ENCODE measurements at regions not wholly inside any gene's neighbourhood (a gene's known extent, or its start where the extent isn't known, plus 50 kb on each side); places are given as distances from the start of the nearest gene placed in this dataset.

DNA sequence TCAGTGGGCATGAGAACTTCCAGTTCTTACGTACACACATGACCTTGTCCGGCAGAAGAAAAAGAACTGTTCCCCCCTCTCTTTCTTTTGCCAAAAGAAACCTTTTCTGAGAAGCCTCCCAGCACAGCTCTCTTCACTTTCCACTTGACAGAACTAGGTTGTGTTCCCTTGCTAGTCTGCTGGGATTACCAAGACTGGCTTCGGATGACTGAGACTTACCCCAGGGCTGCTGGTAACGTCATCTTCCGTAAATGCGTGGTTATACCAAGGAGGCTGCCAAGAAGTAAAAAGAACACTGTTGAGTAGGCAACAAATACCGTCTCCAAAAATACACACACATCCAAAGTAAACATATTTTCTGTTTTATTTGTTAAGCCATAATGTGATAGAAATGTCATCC, 908.2 kb downstream of the EFNB2 start:
- no peaks in the 10 kb centered on the region for H3K4me1 ChIP-seq (ENCODE audit: insufficient read depth, poor library complexity, severe bottlenecking)

DNA sequence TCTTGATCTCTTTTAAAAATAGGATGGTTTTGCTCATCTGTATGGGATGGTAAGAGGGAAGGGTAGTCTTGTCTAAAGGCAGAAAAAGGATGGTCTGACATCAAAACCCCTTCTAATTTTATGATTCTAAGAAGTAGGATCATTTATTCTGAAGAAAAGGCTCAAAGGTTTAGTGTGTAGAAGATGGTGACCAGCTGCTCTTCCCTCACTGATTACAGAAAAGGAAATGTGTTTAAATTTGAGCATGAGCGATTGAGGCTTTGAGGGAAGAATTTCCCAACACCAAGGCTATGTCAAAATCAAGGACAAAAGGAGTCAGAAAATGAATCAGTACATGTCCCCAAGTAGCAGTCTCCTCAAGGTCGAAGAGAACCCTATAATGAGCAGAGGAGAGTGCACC, 909.8 kb downstream of the EFNB2 start:
- no peak for DNase-seq (ENCODE audit: low spot score)
- H3K27me3 ChIP-seq (ENCODE audit: insufficient read depth, poor library complexity, severe bottlenecking), result no peaks in the 10 kb centered on the region
- ATAC-seq (ENCODE audit: low read depth), result no peak
- no peak overlapping the region for H3K4me3 ChIP-seq (ENCODE audit: severe bottlenecking)
- H3K36me3 ChIP-seq (ENCODE audit: low read depth), result no peaks in the 10 kb centered on the region
- no peaks in the 10 kb centered on the region for H3K9me3 ChIP-seq (ENCODE audit: severe bottlenecking)
- H3K4me1 ChIP-seq (ENCODE audit: insufficient read depth, poor library complexity, severe bottlenecking), result no peaks in the 10 kb centered on the region
- no peak overlapping the region for H3K27ac ChIP-seq (ENCODE audit: poor library complexity, severe bottlenecking)
- no peak for TF ChIP-seq CTCF (IDR thresholded peaks at IDR 0.05; ENCODE audit: poor library complexity, severe bottlenecking)

More for the DNA sequence above, 908.2 kb downstream of the EFNB2 start:
- Histone ChIP-seq H3K27ac (ENCODE audit: poor library complexity, severe bottlenecking) (no peak overlapping the region), H3K36me3 (ENCODE audit: low read depth) (no peaks in the 10 kb centered on the region), H3K27me3 (ENCODE audit: insufficient read depth, poor library complexity, severe bottlenecking) (no peaks in the 10 kb centered on the region), H3K9me3 (ENCODE audit: severe bottlenecking) (no peaks in the 10 kb centered on the region), H3K4me3 (ENCODE audit: severe bottlenecking) (no peak overlapping the region)
- no peak for ATAC-seq (ENCODE audit: low read depth)
- no peak for DNase-seq (ENCODE audit: low spot score)
- TF ChIP-seq CTCF (IDR thresholded peaks at IDR 0.05; ENCODE audit: poor library complexity, severe bottlenecking), result no peak

DNA sequence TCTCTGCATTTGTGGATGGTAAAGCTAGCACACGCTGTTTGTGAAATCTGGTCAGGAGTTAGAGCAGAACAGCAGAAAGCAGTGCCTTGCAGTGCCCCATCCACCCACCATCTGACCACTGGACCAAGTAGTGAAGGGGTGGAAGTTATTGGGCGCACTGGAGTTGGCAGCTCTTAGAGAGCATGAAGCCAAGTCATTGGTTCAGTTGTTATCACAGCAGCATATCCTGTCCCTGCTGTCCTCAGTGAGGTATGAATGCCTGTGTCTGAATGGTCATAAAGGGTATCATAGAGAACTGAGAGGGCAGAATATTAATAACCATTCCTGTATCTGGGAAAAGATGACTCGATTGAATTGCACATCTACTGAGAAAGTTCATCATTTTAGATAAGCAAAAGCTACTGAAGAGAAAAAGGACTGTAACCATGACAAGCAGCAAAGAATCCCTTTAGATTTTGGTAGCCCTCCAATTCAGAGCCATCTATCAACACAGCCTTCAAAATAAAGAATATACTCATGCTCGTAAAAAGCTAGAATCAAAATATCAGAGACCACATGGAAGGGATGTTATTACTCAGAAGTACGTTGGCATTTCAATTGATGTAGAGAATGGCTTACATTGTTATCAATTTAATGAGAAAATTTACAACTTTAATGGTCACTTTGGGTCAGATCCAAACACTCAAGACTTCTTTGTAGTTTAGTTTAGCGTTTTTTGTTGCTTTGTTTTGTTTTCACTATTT, 919.0 kb downstream of the EFNB2 start:
- Histone ChIP-seq H3K4me1 (ENCODE audit: insufficient read depth, poor library complexity, severe bottlenecking) (no peaks in the 10 kb centered on the region), H3K27me3 (ENCODE audit: insufficient read depth, poor library complexity, severe bottlenecking) (no peaks in the 10 kb centered on the region), H3K27ac (ENCODE audit: poor library complexity, severe bottlenecking) (no peak overlapping the region), H3K9me3 (ENCODE audit: severe bottlenecking) (no peaks in the 10 kb centered on the region), H3K4me3 (ENCODE audit: severe bottlenecking) (no peak overlapping the region), H3K36me3 (ENCODE audit: low read depth) (no peaks in the 10 kb centered on the region)
- no peak for TF ChIP-seq CTCF (IDR thresholded peaks at IDR 0.05; ENCODE audit: poor library complexity, severe bottlenecking)
- ATAC-seq (ENCODE audit: low read depth) (no peak), DNase-seq (ENCODE audit: low spot score) (no peak)

DNA sequence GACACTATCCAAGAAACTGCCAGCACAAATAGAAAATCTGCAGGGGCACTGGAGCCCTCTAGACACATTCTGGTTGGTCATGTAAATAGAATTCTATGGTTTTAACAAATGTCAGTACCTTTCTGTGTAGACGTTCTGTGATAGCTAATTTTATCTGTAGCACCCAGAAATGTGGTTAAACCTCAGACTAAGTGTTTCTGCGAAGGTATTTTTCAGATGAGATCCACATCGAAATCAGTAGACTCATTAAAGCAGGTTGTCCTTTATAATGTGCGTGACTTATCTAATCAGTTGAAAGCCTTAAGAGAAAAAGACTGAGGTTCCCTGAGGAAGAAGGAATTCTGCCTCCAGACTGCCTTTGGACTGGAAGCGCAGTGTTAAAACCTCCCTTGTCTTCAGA, 922.9 kb downstream of the EFNB2 start:
- TF ChIP-seq CTCF (IDR thresholded peaks at IDR 0.05; ENCODE audit: poor library complexity, severe bottlenecking), result no peak
- Histone ChIP-seq H3K27me3 (ENCODE audit: insufficient read depth, poor library complexity, severe bottlenecking) (no peaks in the 10 kb centered on the region), H3K4me3 (ENCODE audit: severe bottlenecking) (no peak overlapping the region), H3K27ac (ENCODE audit: poor library complexity, severe bottlenecking) (no peak overlapping the region), H3K4me1 (ENCODE audit: insufficient read depth, poor library complexity, severe bottlenecking) (no peaks in the 10 kb centered on the region), H3K9me3 (ENCODE audit: severe bottlenecking) (no peaks in the 10 kb centered on the region), H3K36me3 (ENCODE audit: low read depth) (no peaks in the 10 kb centered on the region)
- ATAC-seq (ENCODE audit: low read depth) (no peak), DNase-seq (ENCODE audit: low spot score) (no peak)

GRCh38 chr13:105611424-105611823, 924.0 kb downstream of the EFNB2 start:
- DNase-seq (ENCODE audit: low spot score) (no peak), ATAC-seq (ENCODE audit: low read depth) (peak; percentile 83)
- Histone ChIP-seq H3K4me3 (ENCODE audit: severe bottlenecking) (no peak overlapping the region), H3K9me3 (ENCODE audit: severe bottlenecking) (no peaks in the 10 kb centered on the region), H3K4me1 (ENCODE audit: insufficient read depth, poor library complexity, severe bottlenecking) (no peaks in the 10 kb centered on the region), H3K27ac (ENCODE audit: poor library complexity, severe bottlenecking) (no peak overlapping the region), H3K27me3 (ENCODE audit: insufficient read depth, poor library complexity, severe bottlenecking) (no peaks in the 10 kb centered on the region), H3K36me3 (ENCODE audit: low read depth) (no peaks in the 10 kb centered on the region)
- no peak for TF ChIP-seq CTCF (IDR thresholded peaks at IDR 0.05; ENCODE audit: poor library complexity, severe bottlenecking)

Measured in RWPE2 (cell line).